Right lobe of liver (tissue), 4 donors: ENCODE measurements at regions not wholly inside any gene's neighbourhood (a gene's known extent, or its start where the extent isn't known, plus 50 kb on each side); places are given as distances from the start of the nearest gene placed in this dataset.

Experiments used
- CTCF ChIP-seq, 4 donors: fragments of 200-600 bp in 3 of 4; fragments of 450-650 bp in 1 of 4; IDR thresholded peaks; one replicate each; pipeline versions ENCODE4 v1.5.1 to v1.8.0; 2016 to 2022; ENCODE audit warnings: antibody characterized with exemption in 4 of 4, mild to moderate bottlenecking in 2 of 4
- POLR2A ChIP-seq: fragments of 450-650 bp; IDR thresholded peaks from one replicate; pipeline ENCODE4 v1.6.1; 2017; ENCODE audit warnings: antibody characterized with exemption, mild to moderate bottlenecking
- donor health status: DM: no; HTN: no; CAD: no.
- donor health status: DM: no; HTN: no; CAD: no.
- donor health status: DM: no; HTN: yes; CAD: no.

GRCh38 chr2:65997961-65998360 lies 437.0 kb upstream of the MEIS1 start:
- TF ChIP-seq CTCF (IDR thresholded peaks at IDR 0.05) = no peak
- no peak for TF ChIP-seq POLR2A
